ENCODE measurements at regions not wholly inside any gene's neighbourhood (a gene's known extent, or its start where the extent isn't known, plus 50 kb on each side); places are given as distances from the start of the nearest gene placed in this dataset.
A peak's percentile ranks its signal among the peaks of the same experiment; 100 is the strongest.

DNA sequence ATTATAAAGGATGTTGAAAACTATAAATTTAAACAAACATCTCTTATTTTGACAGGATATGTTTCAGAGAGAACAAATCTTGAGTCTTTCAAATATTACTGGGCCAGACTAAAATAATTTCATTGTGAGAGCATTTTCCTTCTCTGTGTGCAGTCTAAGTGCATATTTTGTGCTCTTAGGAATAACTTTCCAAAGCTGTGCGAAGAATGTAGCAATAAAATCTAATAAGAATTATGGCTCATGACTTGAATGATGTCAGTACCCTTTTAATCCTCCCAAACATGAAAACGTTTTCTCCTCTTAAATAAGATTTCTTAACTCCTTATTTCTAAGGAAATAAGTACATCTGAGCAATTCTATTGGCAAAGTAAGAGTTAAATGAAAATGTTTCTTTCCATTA is 76.2 kb upstream of the EFEMP1 start:
- no peaks in the 10 kb centered on the region for H3K4me1 ChIP-seq
- TF ChIP-seq, protein P1, sequence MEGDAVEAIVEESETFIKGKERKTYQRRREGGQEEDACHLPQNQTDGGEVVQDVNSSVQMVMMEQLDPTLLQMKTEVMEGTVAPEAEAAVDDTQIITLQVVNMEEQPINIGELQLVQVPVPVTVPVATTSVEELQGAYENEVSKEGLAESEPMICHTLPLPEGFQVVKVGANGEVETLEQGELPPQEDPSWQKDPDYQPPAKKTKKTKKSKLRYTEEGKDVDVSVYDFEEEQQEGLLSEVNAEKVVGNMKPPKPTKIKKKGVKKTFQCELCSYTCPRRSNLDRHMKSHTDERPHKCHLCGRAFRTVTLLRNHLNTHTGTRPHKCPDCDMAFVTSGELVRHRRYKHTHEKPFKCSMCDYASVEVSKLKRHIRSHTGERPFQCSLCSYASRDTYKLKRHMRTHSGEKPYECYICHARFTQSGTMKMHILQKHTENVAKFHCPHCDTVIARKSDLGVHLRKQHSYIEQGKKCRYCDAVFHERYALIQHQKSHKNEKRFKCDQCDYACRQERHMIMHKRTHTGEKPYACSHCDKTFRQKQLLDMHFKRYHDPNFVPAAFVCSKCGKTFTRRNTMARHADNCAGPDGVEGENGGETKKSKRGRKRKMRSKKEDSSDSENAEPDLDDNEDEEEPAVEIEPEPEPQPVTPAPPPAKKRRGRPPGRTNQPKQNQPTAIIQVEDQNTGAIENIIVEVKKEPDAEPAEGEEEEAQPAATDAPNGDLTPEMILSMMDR (IDR thresholded peaks at IDR 0.05), result no peak
- DNase-seq, result no peak
- H3K27ac ChIP-seq, result no peak overlapping the region
- no peak overlapping the region for H3K4me3 ChIP-seq
- H3K9ac ChIP-seq (ENCODE audit: low read depth in 2 of 2, low read length in 2 of 2), result no peak overlapping the region
- no peaks in the 10 kb centered on the region for H3K27me3 ChIP-seq
- H3K9me3 ChIP-seq, result no peaks in the 10 kb centered on the region
- intact Hi-C loops (cut with DNase I), result no loop called here
- no peaks in the 10 kb centered on the region for H3K36me3 ChIP-seq

DNA sequence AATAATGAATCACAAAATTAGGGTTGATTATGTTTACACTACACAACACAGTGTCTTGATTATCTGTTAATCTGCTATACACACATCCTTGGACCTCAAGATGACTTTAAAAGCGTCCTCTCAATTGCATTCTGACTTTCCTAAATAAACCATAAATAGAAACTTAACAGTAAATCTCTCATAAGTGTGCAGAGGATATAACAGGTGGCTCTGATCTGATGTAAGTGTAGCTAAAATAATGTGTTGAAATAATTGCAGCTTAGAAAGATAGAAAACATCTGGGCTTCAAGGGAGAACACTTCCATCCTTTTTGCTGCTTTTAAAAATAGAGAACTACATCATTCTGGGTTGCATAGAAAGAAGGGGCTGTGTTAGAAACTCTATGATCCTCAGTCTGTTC is 78.4 kb upstream of the EFEMP1 start:
- Histone ChIP-seq H3K4me3 (no peak overlapping the region), H3K9me3 (no peaks in the 10 kb centered on the region), H3K9ac (ENCODE audit: low read depth in 2 of 2, low read length in 2 of 2) (no peak overlapping the region), H3K4me1 (no peaks in the 10 kb centered on the region), H3K27ac (no peak overlapping the region), H3K36me3 (no peaks in the 10 kb centered on the region), H3K27me3 (no peaks in the 10 kb centered on the region)
- intact Hi-C loops (cut with DNase I), result no loop called here
- DNase-seq, result no peak
- TF ChIP-seq, protein P1 (IDR thresholded peaks at IDR 0.05), result no peak

DNA sequence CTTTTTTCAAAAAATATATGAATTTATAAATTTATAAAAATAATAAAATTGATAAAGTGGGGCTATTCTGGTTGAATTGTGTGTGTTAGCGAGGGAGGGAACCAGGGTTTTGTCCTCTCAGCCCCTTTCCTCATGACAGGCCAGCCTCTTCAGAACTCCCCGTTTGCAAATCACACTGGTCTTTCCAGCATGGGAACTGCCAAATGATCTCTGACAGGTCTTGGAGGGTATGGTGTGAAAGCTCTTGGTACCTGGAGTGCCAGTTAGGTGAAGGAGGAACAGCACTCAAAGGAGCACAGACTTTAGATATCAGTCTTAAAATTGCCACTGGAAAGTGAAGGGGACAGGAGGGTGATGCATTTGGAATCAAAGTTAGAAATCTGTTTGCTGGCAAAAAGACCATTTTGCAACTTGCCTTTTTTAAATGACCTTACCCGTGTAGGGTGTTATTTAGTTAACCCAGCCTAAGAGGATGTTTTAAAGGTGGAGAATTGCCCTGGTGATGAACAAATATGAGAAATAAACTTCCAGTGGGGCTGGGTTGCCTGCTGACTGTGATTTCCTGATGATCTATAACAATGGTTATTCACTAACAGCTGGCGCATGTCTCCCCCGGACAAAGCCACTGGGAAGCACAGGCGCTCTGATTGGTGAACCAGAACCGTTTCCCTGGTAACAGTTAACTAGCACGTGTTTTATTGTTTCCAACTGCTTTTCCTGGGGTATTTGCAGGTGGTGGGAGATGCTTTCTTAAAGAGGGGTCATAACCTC is 85.3 kb upstream of the EFEMP1 start:
- TF ChIP-seq, protein P1 (IDR thresholded peaks at IDR 0.05), result no peak
- Histone ChIP-seq H3K36me3 (no peaks in the 10 kb centered on the region), H3K27ac (no peak overlapping the region), H3K27me3 (no peaks in the 10 kb centered on the region), H3K4me3 (no peak overlapping the region), H3K9me3 (no peaks in the 10 kb centered on the region), H3K4me1 (no peaks in the 10 kb centered on the region), H3K9ac (ENCODE audit: low read depth in 2 of 2, low read length in 2 of 2) (no peak overlapping the region)
- intact Hi-C loops (cut with DNase I), result no loop called here
- DNase-seq, result peak; percentile 36

DNA sequence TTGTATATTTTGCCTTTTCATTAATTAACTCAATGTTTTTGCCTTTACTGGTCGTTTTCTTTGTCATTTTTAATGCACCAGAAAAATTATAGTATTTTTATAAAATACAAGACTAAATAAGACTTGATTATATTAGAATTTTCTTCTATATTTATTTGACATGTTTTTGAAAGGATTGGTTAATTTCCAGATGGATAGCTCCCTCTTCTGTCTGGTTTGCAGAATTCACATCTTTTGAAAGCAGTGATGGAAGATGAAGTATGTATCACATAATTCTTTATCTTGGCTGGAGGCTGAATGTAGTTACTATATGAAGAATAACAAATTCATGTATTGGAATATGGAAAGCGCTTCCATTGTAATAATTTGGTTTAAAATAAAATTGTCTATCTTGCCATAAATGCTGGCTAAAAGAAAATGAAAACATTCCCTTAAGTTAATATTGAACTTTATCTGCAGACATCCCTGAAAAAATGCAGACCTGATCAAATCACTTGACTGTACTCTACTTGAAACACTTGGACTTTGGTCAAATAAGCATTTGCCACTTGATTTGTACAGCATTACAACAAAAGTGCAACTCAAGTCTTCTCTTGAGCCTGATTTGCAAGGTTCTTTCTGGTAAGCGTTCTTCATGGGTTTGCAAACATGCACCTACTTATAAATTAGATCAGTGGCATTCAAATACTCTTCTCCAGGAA is 86.3 kb upstream of the EFEMP1 start:
- no peak for DNase-seq
- H3K9me3 ChIP-seq, result no peaks in the 10 kb centered on the region
- no peaks in the 10 kb centered on the region for H3K27me3 ChIP-seq
- TF ChIP-seq, protein P1 (IDR thresholded peaks at IDR 0.05), result no peak
- H3K27ac ChIP-seq, result no peak overlapping the region
- intact Hi-C loops (cut with DNase I), result loop anchor here (5.0 kb wide), 1 partner anchor 293 kb away; no protein-coding TSS in a partner anchor
- no peaks in the 10 kb centered on the region for H3K36me3 ChIP-seq
- no peaks in the 10 kb centered on the region for H3K4me1 ChIP-seq
- H3K9ac ChIP-seq (ENCODE audit: low read depth in 2 of 2, low read length in 2 of 2), result no peak overlapping the region
- no peak overlapping the region for H3K4me3 ChIP-seq

DNA sequence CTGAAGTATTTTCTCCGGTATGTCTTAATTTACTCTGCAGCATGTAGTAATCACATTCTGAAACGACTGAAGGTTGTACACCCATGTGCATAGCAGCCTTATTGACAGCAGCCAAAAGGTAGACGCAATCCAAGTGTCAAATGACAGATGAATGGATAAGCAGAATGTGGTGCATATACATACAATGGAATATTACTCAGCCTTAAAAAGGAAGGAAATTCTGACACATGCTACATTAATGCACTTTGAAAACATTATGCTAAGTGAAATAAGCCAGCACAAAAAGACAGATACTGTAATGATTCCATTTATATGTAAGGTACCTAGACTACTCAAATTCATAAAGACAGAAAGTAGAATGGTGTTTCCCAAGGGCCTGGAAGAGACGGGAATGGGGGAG is 88.0 kb upstream of the EFEMP1 start:
- Histone ChIP-seq H3K27me3 (no peaks in the 10 kb centered on the region), H3K4me1 (no peaks in the 10 kb centered on the region), H3K27ac (no peak overlapping the region), H3K9me3 (no peaks in the 10 kb centered on the region), H3K4me3 (no peak overlapping the region), H3K9ac (ENCODE audit: low read depth in 2 of 2, low read length in 2 of 2) (no peak overlapping the region), H3K36me3 (no peaks in the 10 kb centered on the region)
- TF ChIP-seq, protein P1 (IDR thresholded peaks at IDR 0.05), result no peak
- no peak for DNase-seq
- intact Hi-C loops (cut with DNase I), result loop anchor here (5.0 kb wide), 1 partner anchor 294 kb away; no protein-coding TSS in a partner anchor

Measured in colonic mucosa (tissue), 4 donors.